ENCODE measurements at regions not wholly inside any gene's neighbourhood (a gene's known extent, or its start where the extent isn't known, plus 50 kb on each side); places are given as distances from the start of the nearest gene placed in this dataset.

- intact Hi-C loops (cut with micrococcal nuclease), result no loop called here
- Mint-ChIP-seq H3K36me3 (ENCODE audit: low read depth) (no peaks in the 10 kb centered on the region), H3K9me3 (peaks cover 2% of the 10 kb centered on the region), H3K27ac (no peak overlapping the region), H3K4me3 (no peak overlapping the region), H3K4me1 (ENCODE audit: low read depth) (no peaks in the 10 kb centered on the region), H3K27me3 (no peaks in the 10 kb centered on the region)
- CTCF ChIA-PET, result no interaction called here
- no peak for ATAC-seq
- no peak for DNase-seq
- POLR2A ChIA-PET, result no interaction called here
- TF ChIP-seq, protein P1, sequence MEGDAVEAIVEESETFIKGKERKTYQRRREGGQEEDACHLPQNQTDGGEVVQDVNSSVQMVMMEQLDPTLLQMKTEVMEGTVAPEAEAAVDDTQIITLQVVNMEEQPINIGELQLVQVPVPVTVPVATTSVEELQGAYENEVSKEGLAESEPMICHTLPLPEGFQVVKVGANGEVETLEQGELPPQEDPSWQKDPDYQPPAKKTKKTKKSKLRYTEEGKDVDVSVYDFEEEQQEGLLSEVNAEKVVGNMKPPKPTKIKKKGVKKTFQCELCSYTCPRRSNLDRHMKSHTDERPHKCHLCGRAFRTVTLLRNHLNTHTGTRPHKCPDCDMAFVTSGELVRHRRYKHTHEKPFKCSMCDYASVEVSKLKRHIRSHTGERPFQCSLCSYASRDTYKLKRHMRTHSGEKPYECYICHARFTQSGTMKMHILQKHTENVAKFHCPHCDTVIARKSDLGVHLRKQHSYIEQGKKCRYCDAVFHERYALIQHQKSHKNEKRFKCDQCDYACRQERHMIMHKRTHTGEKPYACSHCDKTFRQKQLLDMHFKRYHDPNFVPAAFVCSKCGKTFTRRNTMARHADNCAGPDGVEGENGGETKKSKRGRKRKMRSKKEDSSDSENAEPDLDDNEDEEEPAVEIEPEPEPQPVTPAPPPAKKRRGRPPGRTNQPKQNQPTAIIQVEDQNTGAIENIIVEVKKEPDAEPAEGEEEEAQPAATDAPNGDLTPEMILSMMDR (IDR thresholded peaks at IDR 0.05), result no peak
Observed at GRCh38 chr13:58999851-59000250, 1163.9 kb downstream of the DIAPH3 start.

DNA sequence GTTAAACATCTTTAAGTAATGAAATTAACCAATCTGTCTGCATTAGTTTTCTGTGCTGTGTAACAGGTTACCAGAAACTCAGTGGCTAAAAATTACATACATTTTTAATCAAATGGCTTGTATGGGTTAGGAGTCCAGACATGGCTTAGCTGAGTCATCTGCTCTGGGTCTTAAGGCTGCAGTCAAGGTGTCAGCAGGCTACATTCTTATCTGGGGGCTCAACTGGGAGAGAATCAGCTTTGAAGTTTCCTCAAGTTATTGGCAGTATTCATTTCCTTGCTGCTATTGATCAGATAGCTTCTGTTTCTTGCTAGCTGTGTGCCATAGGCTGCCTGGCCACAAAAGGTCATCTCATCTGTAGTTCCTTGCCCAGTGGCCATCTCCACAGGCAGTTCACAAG, 1163.0 kb downstream of the DIAPH3 start:
- Mint-ChIP-seq H3K27me3 (no peaks in the 10 kb centered on the region), H3K27ac (no peak overlapping the region), H3K36me3 (ENCODE audit: low read depth) (no peaks in the 10 kb centered on the region), H3K4me3 (no peak overlapping the region), H3K4me1 (ENCODE audit: low read depth) (no peaks in the 10 kb centered on the region), H3K9me3 (peaks cover 2% of the 10 kb centered on the region)
- ChIA-PET POLR2A (no interaction called here), CTCF (no interaction called here)
- ATAC-seq, result no peak
- TF ChIP-seq, protein P1 (IDR thresholded peaks at IDR 0.05), result no peak
- DNase-seq, result no peak
- intact Hi-C loops (cut with micrococcal nuclease), result no loop called here

DNA sequence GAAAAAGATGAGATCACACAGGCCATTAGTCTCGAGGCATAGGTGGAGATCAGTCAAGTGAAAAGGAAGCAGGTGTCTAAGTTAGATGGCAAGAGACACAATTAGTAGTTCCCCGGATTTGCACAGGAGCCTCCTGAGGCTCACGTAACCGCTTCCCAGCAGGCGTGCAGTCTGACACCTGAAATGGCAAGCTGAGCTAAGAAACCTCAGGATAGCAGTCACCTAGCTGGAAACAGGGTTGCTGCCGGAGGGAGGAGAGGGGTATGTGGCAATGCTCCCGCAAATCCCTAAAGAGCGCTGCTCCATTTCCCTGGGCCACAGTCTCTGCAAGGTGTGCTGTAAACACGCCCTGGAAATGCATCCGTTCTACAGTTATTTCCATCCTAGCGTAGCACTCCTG, 1151.0 kb downstream of the DIAPH3 start:
- DNase-seq, result no peak
- CTCF ChIA-PET, result no interaction called here
- Mint-ChIP-seq H3K4me3 (no peak overlapping the region), H3K4me1 (ENCODE audit: low read depth) (no peaks in the 10 kb centered on the region), H3K27me3 (no peaks in the 10 kb centered on the region), H3K36me3 (ENCODE audit: low read depth) (no peaks in the 10 kb centered on the region), H3K9me3 (no peaks in the 10 kb centered on the region), H3K27ac (no peak overlapping the region)
- ATAC-seq, result no peak
- POLR2A ChIA-PET, result no interaction called here
- intact Hi-C loops (cut with micrococcal nuclease), result no loop called here
- TF ChIP-seq, protein P1 (IDR thresholded peaks at IDR 0.05), result no peak

DNA sequence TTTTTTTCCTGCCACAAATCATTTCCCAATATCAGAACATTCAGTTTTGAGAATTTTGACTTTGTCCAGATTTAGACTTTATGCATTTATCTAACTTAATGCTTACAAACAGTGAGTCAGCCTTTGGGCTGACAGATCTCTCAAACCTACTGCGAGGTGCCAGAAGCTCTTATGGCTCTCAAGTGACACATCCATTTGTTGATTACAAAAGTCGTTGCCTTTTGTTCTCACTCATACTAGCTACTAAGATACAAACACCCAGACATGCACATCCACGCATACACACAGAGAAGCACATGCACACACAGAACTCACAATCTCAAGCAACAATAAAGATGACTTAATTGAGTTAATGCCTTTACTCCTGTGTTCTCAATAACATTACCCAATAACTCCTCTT, 1147.5 kb downstream of the DIAPH3 start:
- no peak for DNase-seq
- ATAC-seq, result no peak
- intact Hi-C loops (cut with micrococcal nuclease), result no loop called here
- Mint-ChIP-seq H3K27ac (no peak overlapping the region), H3K4me1 (ENCODE audit: low read depth) (no peaks in the 10 kb centered on the region), H3K27me3 (no peaks in the 10 kb centered on the region), H3K36me3 (ENCODE audit: low read depth) (no peaks in the 10 kb centered on the region), H3K4me3 (no peak overlapping the region), H3K9me3 (no peaks in the 10 kb centered on the region)
- POLR2A ChIA-PET, result no interaction called here
- CTCF ChIA-PET, result no interaction called here
- TF ChIP-seq, protein P1 (IDR thresholded peaks at IDR 0.05), result no peak

DNA sequence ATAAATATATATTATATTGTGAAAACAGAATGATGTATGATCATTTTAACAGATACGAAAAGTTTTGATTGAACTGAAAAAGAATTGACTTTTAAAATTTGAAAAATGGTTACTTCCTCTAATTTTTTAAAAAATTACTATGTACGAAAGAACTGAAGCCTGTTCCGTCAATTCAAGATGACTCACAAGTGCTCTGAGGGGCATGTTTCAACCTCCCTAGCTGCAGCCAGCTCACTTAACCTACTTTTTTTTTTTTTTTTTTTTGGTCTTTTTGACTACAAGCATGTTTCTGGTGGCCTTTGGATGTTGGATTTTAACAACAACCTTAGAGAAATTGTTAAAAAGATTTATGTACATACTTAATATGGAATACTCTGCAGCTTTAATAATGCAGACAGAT, 1139.3 kb downstream of the DIAPH3 start:
- Mint-ChIP-seq H3K9me3 (no peaks in the 10 kb centered on the region), H3K36me3 (ENCODE audit: low read depth) (no peaks in the 10 kb centered on the region), H3K4me3 (no peak overlapping the region), H3K4me1 (ENCODE audit: low read depth) (no peaks in the 10 kb centered on the region), H3K27me3 (no peaks in the 10 kb centered on the region), H3K27ac (no peak overlapping the region)
- POLR2A ChIA-PET, result no interaction called here
- intact Hi-C loops (cut with micrococcal nuclease), result no loop called here
- TF ChIP-seq, protein P1 (IDR thresholded peaks at IDR 0.05), result no peak
- ATAC-seq (no peak), DNase-seq (no peak)
- CTCF ChIA-PET, result interaction anchor here (1.7 kb wide), 1 partner anchor 9 kb away, joined by 4 read pairs; no protein-coding TSS in a partner anchor

Measured in activated CD8-positive, alpha-beta T cell treated with anti-CD3 and anti-CD28 coated beads for 36 hours (primary cell).